ENCODE measurements at regions not wholly inside any gene's neighbourhood (a gene's known extent, or its start where the extent isn't known, plus 50 kb on each side); places are given as distances from the start of the nearest gene placed in this dataset.
"Not testable (repeated sequence)": the region's sequence is repeated elsewhere in the genome, so short reads cannot be mapped to it uniquely, and the experiment has no call there.

GRCh38 chr13:44680746-44681355 is 104.7 kb upstream of the TSC22D1 start:
- no peaks in the 10 kb centered on the region for H3K27me3 ChIP-seq (ENCODE audit: control insufficient read depth, insufficient read depth, low read length)
- no peak overlapping the region for H3K9ac ChIP-seq (ENCODE audit: low read length)
- H3K9me3 ChIP-seq (ENCODE audit: control insufficient read depth, insufficient read depth, low read depth, low read length) = peaks cover 33% of the 10 kb centered on the region
- H3K36me3 ChIP-seq (ENCODE audit: control insufficient read depth, insufficient read depth, low read length) = no peaks in the 10 kb centered on the region
- no peak overlapping the region for H3K4me3 ChIP-seq (ENCODE audit: low read depth, low read length)
- no peak overlapping the region for H3K27ac ChIP-seq (ENCODE audit: low read depth, low read length)
- no peaks in the 10 kb centered on the region for H3K4me1 ChIP-seq (ENCODE audit: control insufficient read depth, insufficient read depth, low read length)

GRCh38 chr13:44679597-44679996 is 103.5 kb upstream of the TSC22D1 start:
- Histone ChIP-seq H3K9ac (ENCODE audit: low read length) (no peak overlapping the region), H3K27me3 (ENCODE audit: control insufficient read depth, insufficient read depth, low read length) (no peaks in the 10 kb centered on the region), H3K9me3 (ENCODE audit: control insufficient read depth, insufficient read depth, low read depth, low read length) (peaks cover 24% of the 10 kb centered on the region), H3K27ac (ENCODE audit: low read depth, low read length) (no peak overlapping the region), H3K36me3 (ENCODE audit: control insufficient read depth, insufficient read depth, low read length) (no peaks in the 10 kb centered on the region), H3K4me1 (ENCODE audit: control insufficient read depth, insufficient read depth, low read length) (no peaks in the 10 kb centered on the region), H3K4me3 (ENCODE audit: low read depth, low read length) (no peak overlapping the region)

- H3K9me3 ChIP-seq (ENCODE audit: control insufficient read depth, insufficient read depth, low read depth, low read length) = peaks cover 15% of the 10 kb centered on the region; the same call in 1 of the 2 replicates
- H3K36me3 ChIP-seq (ENCODE audit: control insufficient read depth, insufficient read depth, low read length) = no peaks in the 10 kb centered on the region
- no peaks in the 10 kb centered on the region for H3K27me3 ChIP-seq (ENCODE audit: control insufficient read depth, insufficient read depth, low read length)
- no peaks in the 10 kb centered on the region for H3K4me1 ChIP-seq (ENCODE audit: control insufficient read depth, insufficient read depth, low read length)
- H3K27ac ChIP-seq (ENCODE audit: low read depth, low read length) = no peak overlapping the region
- H3K4me3 ChIP-seq (ENCODE audit: low read depth, low read length) = no peak overlapping the region
- no peak overlapping the region for H3K9ac ChIP-seq (ENCODE audit: low read length)
Measured at GRCh38 chr13:44678197-44678596, 102.1 kb upstream of the TSC22D1 start.

DNA sequence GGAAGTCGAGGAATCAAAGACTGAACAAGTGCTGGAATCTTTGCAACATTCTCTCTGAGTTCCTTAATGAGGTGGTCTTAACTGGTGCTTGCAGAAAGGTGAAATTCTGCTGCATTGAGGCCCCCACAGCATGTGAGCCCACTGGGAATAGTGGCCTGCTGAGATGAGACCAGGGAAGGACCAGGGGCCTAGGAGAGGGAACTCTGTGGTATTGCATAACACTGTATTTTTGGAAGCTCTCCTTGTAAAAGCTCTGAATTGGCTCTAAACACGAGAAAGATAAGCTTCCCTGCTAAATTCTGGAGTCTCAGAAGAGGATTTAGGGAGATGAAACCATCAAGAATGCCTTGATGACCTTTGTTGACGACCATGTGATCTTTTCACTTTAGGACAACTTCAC is 100.4 kb upstream of the TSC22D1 start:
- Histone ChIP-seq H3K27ac (ENCODE audit: low read depth, low read length) (no peak overlapping the region), H3K4me1 (ENCODE audit: control insufficient read depth, insufficient read depth, low read length) (no peaks in the 10 kb centered on the region), H3K9me3 (ENCODE audit: control insufficient read depth, insufficient read depth, low read depth, low read length) (peaks cover 15% of the 10 kb centered on the region; the same call in 1 of the 2 replicates), H3K27me3 (ENCODE audit: control insufficient read depth, insufficient read depth, low read length) (no peaks in the 10 kb centered on the region), H3K36me3 (ENCODE audit: control insufficient read depth, insufficient read depth, low read length) (no peaks in the 10 kb centered on the region), H3K9ac (ENCODE audit: low read length) (no peak overlapping the region), H3K4me3 (ENCODE audit: low read depth, low read length) (no peak overlapping the region)

GRCh38 chr13:44669534-44669933 is 93.4 kb upstream of the TSC22D1 start:
- H3K27ac ChIP-seq (ENCODE audit: low read depth, low read length) = no peak overlapping the region
- H3K4me1 ChIP-seq (ENCODE audit: control insufficient read depth, insufficient read depth, low read length) = peaks cover 2% of the 10 kb centered on the region; the same call in 1 of the 2 replicates
- H3K27me3 ChIP-seq (ENCODE audit: control insufficient read depth, insufficient read depth, low read length) = no peaks in the 10 kb centered on the region
- H3K36me3 ChIP-seq (ENCODE audit: control insufficient read depth, insufficient read depth, low read length) = no peaks in the 10 kb centered on the region
- H3K9ac ChIP-seq (ENCODE audit: low read length) = no peak overlapping the region
- H3K4me3 ChIP-seq (ENCODE audit: low read depth, low read length) = no peak overlapping the region
- peaks cover 8% of the 10 kb centered on the region; the same call in 1 of the 2 replicates for H3K9me3 ChIP-seq (ENCODE audit: control insufficient read depth, insufficient read depth, low read depth, low read length)

DNA sequence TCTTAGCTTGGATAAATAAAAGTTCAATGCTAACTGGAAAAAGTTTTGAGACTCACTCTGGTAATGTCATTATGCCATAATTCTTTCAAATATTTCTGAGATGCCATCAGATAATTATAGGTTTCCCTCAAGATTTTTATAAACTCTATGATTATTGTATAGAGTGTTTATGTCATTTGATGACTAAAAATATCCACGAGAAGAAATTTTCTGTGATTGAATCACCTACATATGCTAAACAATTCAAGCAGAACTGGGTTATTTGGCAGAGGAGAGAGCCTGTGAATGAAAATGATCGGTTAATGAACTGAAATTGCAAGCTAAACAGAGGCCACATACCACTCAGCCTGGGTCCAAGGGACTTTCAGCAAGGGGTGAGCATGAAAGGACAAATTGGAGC is 92.6 kb upstream of the TSC22D1 start:
- no peaks in the 10 kb centered on the region for H3K36me3 ChIP-seq (ENCODE audit: control insufficient read depth, insufficient read depth, low read length)
- no peak overlapping the region for H3K4me3 ChIP-seq (ENCODE audit: low read depth, low read length)
- no peaks in the 10 kb centered on the region for H3K27me3 ChIP-seq (ENCODE audit: control insufficient read depth, insufficient read depth, low read length)
- H3K9me3 ChIP-seq (ENCODE audit: control insufficient read depth, insufficient read depth, low read depth, low read length) = peaks cover 8% of the 10 kb centered on the region; the same call in 1 of the 2 replicates
- H3K9ac ChIP-seq (ENCODE audit: low read length) = no peak overlapping the region
- H3K4me1 ChIP-seq (ENCODE audit: control insufficient read depth, insufficient read depth, low read length) = peaks cover 4% of the 10 kb centered on the region; the same call in 1 of the 2 replicates
- no peak overlapping the region for H3K27ac ChIP-seq (ENCODE audit: low read depth, low read length)

DNA sequence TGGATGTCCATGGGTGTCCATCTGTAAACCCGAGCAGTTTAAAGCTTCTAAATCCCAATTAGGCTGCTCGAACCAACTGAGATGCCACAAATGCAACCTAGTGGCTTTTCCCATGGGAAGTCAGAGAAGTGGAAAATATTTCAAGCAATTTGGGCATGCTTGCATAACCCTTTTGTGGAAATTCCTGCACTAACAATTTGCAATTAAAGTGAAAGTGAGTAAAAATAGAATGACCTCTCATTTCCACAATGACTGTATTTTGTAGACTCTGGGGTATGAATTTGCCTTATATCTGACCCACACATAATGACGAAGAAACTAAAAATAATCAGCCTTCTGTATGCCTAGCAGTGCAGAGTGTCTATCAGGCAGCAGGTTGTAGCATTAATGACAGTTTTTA is 91.8 kb upstream of the TSC22D1 start:
- no peak overlapping the region for H3K9ac ChIP-seq (ENCODE audit: low read length)
- no peak overlapping the region for H3K4me3 ChIP-seq (ENCODE audit: low read depth, low read length)
- no peaks in the 10 kb centered on the region for H3K27me3 ChIP-seq (ENCODE audit: control insufficient read depth, insufficient read depth, low read length)

DNA sequence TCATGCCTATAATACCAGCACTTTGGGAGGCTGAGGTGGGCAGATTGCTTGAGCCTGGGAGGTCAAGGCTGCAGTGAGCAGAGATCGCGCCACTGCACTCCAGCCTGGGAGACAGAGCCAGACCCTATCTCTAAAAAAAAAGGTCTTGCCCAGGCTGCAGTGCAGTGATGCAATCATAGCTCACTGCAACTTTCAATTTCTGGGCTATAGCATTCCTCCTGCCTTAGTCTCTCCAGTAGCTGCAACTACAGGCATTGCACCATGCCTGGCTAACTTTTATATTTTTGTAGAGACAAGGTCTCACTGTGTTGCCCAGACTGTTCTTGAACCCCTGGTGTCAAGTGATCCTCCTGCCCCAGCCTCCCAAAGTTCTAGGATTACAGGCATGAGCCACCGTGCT is 90.4 kb upstream of the TSC22D1 start:
- not testable (repeated sequence) for H3K4me3 ChIP-seq (ENCODE audit: low read depth, low read length)

More for the DNA sequence above, 91.8 kb upstream of the TSC22D1 start:
- Histone ChIP-seq H3K27ac (ENCODE audit: low read depth, low read length) (no peak overlapping the region), H3K4me1 (ENCODE audit: control insufficient read depth, insufficient read depth, low read length) (peaks cover 8% of the 10 kb centered on the region; the same call in 1 of the 2 replicates), H3K36me3 (ENCODE audit: control insufficient read depth, insufficient read depth, low read length) (no peaks in the 10 kb centered on the region), H3K9me3 (ENCODE audit: control insufficient read depth, insufficient read depth, low read depth, low read length) (peaks cover 8% of the 10 kb centered on the region; the same call in 1 of the 2 replicates)

GRCh38 chr13:44664308-44664707 is 88.2 kb upstream of the TSC22D1 start:
- no peaks in the 10 kb centered on the region for H3K27me3 ChIP-seq (ENCODE audit: control insufficient read depth, insufficient read depth, low read length)
- no peaks in the 10 kb centered on the region for H3K9me3 ChIP-seq (ENCODE audit: control insufficient read depth, insufficient read depth, low read depth, low read length)
- no peak overlapping the region for H3K4me3 ChIP-seq (ENCODE audit: low read depth, low read length)
- no peak overlapping the region for H3K9ac ChIP-seq (ENCODE audit: low read length)
- H3K27ac ChIP-seq (ENCODE audit: low read depth, low read length) = no peak overlapping the region
- H3K36me3 ChIP-seq (ENCODE audit: control insufficient read depth, insufficient read depth, low read length) = no peaks in the 10 kb centered on the region
- peaks cover 8% of the 10 kb centered on the region; the same call in 1 of the 2 replicates for H3K4me1 ChIP-seq (ENCODE audit: control insufficient read depth, insufficient read depth, low read length)

More for the DNA sequence above, 90.4 kb upstream of the TSC22D1 start:
- H3K27me3 ChIP-seq (ENCODE audit: control insufficient read depth, insufficient read depth, low read length); H3K27ac ChIP-seq (ENCODE audit: low read depth, low read length); H3K4me1 ChIP-seq (ENCODE audit: control insufficient read depth, insufficient read depth, low read length); H3K9me3 ChIP-seq (ENCODE audit: control insufficient read depth, insufficient read depth, low read depth, low read length); H3K36me3 ChIP-seq (ENCODE audit: control insufficient read depth, insufficient read depth, low read length); H3K9ac ChIP-seq (ENCODE audit: low read length): not testable (repeated sequence)

DNA sequence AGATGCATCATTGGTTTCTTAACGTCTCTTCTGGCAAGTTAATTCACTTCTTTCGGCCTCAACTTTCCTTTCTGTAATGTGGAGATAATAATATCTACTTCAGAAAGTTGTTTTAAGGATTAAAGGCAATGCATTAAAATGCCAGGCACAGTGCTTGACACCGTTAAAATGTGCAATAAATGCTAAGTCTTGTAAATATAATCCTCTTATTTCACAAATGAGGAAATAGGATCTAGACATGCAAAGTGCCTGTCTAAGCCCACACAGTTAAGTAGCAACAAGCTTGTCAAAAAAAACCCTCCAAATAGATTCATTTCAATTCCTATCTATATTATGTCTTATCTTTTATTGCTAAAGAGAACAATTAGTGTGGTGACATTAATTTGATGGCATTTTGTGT is 86.4 kb upstream of the TSC22D1 start:
- Histone ChIP-seq H3K9me3 (ENCODE audit: control insufficient read depth, insufficient read depth, low read depth, low read length) (no peaks in the 10 kb centered on the region), H3K9ac (ENCODE audit: low read length) (no peak overlapping the region), H3K36me3 (ENCODE audit: control insufficient read depth, insufficient read depth, low read length) (no peaks in the 10 kb centered on the region), H3K27ac (ENCODE audit: low read depth, low read length) (no peak overlapping the region), H3K4me1 (ENCODE audit: control insufficient read depth, insufficient read depth, low read length) (peaks cover 8% of the 10 kb centered on the region; the same call in 1 of the 2 replicates), H3K27me3 (ENCODE audit: control insufficient read depth, insufficient read depth, low read length) (no peaks in the 10 kb centered on the region), H3K4me3 (ENCODE audit: low read depth, low read length) (no peak overlapping the region)

DNA sequence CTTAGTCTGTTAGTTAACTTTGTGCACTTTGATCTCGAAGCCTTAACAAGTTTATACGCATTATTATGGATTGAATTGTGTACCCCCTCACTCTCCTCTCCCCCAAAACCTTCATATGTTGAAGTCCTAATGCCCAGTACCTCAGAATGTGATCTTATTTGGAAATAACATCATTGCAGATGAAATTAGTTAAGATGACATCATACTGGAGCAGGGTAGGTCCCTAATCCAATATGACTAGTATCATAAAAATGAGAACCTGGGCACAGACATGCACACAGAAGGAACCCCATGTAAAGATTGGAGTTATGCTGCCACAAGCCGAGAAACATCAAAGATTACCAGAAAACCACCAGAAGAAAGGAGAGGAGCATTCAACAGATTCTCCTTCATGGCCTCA is 85.8 kb upstream of the TSC22D1 start:
- no peak overlapping the region for H3K4me3 ChIP-seq (ENCODE audit: low read depth, low read length)
- H3K9ac ChIP-seq (ENCODE audit: low read length) = no peak overlapping the region
- no peak overlapping the region for H3K27ac ChIP-seq (ENCODE audit: low read depth, low read length)
- peaks cover 8% of the 10 kb centered on the region; the same call in 1 of the 2 replicates for H3K4me1 ChIP-seq (ENCODE audit: control insufficient read depth, insufficient read depth, low read length)
- no peaks in the 10 kb centered on the region for H3K36me3 ChIP-seq (ENCODE audit: control insufficient read depth, insufficient read depth, low read length)
- H3K9me3 ChIP-seq (ENCODE audit: control insufficient read depth, insufficient read depth, low read depth, low read length) = no peaks in the 10 kb centered on the region
- H3K27me3 ChIP-seq (ENCODE audit: control insufficient read depth, insufficient read depth, low read length) = no peaks in the 10 kb centered on the region
